ENCODE measurements at regions not wholly inside any gene's neighbourhood (a gene's known extent, or its start where the extent isn't known, plus 50 kb on each side); places are given as distances from the start of the nearest gene placed in this dataset.
"Not testable (repeated sequence)": the region's sequence is repeated elsewhere in the genome, so short reads cannot be mapped to it uniquely, and the experiment has no call there.

DNA sequence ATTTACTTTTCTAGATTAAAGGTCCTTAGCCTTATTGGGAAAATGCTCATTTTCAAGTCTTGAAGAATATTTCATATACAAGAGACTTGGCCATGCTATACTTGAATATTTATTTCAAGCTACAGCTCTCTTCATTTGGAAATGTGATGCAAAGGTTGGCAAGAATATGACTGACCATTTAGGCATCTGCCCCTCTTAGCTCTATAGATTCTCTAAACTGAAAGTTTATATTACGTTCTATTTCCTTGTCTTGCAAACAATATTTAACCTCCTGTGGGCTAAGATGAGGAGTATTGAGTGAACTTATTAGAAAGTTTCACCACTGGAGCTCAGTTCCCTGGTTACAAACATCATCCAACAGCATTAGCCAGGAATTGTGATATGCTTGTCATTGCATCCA is 593.1 kb downstream of the MAT2B start:
- DNase-seq (ENCODE audit: low read depth, low spot score): no peak

DNA sequence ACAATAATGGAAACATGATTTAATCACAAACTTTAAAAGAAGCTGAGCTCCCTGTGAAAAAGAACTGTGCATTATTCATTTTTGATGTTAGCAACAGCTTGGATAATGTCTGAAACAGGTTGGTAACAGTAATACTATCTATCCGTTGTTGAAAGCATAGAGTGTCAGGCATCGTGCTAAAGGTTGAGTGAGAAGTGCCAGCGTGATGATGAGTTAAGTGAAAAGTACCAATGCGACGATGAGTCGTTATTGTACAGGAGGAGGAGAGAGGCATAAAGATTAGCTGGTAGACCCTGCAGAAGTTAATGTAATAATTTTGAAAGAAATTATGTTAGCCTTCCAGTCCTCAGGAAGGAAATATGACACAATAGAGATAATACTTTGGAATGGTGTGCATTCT is 593.6 kb downstream of the MAT2B start:
- no peak for DNase-seq (ENCODE audit: low read depth, low spot score)

- no peak for DNase-seq (ENCODE audit: low read depth, low spot score)
These were observed 610.0 kb downstream of the MAT2B start for GRCh38 chr5:164115420-164115819.

DNA sequence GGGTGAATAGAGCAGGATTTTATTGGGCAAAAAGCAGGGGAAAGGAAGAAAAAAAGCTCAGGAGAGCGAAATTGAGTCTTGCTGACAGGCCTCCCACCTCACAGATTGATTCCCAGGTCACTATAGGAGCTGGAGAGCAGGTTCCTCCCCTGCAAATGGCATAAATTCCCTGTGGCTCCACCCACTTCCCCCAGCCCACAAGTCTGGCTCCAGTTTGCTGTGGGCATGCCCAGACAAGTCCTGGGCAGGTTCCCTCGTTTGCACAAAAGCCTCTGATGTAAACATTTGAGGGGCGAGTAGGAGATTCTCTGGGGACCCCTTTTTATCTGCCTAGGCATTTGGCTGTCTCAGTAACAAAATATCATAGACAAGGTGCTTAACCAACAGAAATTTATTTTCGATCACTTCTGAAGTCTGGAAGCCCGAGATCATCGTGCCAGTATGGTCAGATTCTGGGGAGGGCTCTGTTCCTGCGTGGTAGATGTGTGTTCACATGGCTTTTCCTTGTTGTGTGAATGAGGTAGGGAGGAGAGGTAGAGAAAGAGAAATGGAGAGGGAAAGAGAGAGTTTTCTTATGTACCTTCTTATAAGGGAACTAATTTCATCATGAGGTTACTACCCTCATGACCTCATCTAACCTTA is 614.5 kb downstream of the MAT2B start:
- no peak for DNase-seq (ENCODE audit: low read depth, low spot score)

DNA sequence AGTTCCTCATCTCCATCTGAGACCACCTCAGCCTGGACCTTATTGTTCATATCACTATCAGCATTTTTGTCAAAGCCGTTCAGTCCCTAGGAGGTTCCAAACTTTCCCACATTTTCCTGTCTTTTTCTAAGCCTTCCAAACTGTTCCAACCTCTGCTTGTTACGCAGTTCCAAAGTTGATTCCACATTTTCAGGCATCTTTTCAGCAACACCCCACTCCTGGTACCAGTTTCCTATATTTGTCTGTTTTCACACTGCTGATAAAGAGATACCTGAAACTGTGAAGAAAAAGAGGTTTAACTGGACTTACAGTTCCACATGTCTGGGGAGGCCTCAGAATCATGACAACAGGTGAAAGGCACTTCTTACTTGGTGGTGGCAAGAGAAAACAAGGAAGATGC is 622.1 kb downstream of the MAT2B start:
- no peak for DNase-seq (ENCODE audit: low read depth, low spot score)

DNA sequence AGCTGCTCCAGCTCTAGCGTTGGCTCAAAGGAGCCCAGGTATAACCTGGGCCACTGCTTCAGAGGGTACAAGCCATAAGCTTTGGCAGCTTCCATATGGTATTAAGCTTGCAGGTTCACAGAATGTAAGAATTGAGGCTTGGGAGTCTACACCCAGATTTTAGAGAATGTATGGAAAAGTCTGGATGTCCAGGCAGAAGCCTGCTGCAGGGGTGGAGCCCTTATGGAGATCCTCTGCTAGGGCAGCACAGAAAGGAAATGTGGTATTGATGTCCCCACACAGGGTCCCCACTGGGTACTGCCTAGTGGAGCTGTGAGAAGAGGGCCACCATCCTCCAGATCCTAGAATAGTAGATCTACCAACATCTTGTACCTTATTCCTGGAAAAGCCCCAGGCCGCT is 626.9 kb downstream of the MAT2B start:
- no peak for DNase-seq (ENCODE audit: low read depth, low spot score)

DNA sequence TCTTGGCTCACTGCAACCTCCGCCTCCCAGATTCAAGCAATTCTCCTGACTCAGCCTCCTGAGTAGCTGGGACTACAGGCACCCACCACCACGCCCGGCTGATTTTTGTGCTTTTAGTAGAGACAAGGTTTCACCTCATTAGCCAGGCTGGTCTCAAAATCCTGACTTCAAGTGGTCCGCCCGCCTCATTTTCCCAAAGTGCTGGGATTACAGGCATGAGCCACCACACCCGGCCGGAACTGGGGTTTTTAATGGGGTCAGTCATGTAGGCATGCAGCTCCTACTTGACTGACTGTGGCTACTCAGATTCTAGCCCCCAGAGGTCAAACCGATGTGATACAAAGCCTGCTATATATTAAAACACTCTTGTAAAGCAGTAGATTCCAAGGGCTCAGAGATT is 631.7 kb downstream of the MAT2B start:
- DNase-seq (ENCODE audit: low read depth, low spot score): no peak

DNA sequence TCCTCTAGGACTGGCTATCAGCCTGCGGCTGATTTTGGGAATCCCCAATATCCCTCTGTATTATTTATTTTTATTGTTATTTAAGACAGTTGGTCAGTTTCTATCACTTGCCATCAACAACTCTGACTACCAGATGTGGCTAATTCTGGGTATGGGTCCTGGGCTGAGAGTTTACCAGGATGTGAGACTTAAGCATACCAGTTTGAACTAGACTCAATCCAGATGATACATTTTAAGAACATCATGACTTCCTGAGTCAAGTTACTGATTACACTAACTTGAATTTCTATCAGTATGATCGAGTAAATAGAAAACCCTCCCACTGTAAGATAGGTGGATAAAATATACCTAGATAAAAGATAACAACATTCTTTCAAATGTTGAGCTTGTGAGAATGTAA is 634.0 kb downstream of the MAT2B start:
- DNase-seq (ENCODE audit: low read depth, low spot score): no peak

- DNase-seq (ENCODE audit: low read depth, low spot score): no peak
These were observed 640.0 kb downstream of the MAT2B start for GRCh38 chr5:164145458-164145857.

DNA sequence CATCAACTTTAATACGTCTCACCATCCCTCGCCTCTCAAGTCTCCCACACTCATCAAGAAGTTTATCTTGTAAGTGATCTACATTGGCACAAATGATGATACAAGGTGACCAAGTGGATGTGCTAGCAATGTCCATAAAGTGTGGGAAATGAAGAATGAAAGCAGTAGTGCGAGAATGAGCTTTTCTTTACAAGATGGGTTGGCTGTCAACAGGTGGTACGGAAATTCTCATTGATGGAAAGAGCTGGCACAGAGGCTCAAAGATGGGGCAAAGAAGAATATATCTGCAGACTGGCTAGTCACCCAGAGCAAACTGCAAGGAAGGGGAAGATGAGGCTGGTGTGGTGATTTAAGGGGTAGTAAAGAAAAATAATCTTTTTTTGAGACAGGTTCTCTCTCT is 640.8 kb downstream of the MAT2B start:
- no peak for DNase-seq (ENCODE audit: low read depth, low spot score)

DNA sequence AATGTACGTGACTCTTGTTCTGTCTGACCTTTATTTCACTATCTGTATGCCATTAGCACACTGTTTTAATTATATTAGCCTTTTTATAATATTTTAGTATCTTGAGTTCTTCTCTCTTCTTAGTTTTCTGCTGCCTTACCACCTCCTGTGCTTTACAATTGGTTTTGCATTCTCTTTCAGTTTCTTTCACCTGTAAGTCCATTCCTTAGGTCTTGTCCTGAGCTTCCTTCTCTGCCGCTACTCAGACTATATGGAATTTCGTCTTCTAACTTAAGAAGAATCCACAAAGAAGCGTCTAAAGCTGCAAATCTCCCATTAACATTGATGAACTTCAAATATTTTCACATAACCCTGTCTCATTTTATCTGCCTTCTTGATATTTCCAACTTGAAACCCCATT is 642.9 kb downstream of the MAT2B start:
- DNase-seq (ENCODE audit: low read depth, low spot score): no peak

GRCh38 chr5:164152539-164152938 is 647.1 kb downstream of the MAT2B start:
- DNase-seq (ENCODE audit: low read depth, low spot score): not testable (repeated sequence)

GRCh38 chr5:164153469-164154172 is 648.2 kb downstream of the MAT2B start:
- DNase-seq (ENCODE audit: low read depth, low spot score): no peak

GRCh38 chr5:164170814-164171213 is 665.4 kb downstream of the MAT2B start:
- DNase-seq (ENCODE audit: low read depth, low spot score): no peak

DNA sequence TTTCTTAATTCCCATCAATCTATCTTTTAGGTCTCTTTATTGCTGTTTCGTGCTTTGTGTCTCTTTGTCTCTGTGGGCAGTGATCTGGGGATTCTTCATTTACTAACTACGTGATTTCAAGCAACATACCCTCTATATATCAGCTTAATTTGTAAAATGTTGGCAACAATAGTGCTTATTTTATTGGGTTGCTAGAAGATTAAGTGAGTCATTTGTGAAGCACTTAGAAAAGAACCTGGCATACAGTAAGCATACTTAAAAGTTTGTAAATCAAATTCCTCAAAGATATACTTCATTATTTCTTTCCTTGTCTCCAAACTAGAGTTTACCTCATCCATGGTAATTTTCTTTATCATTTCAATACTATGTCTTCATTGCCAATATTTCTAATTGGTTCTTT is 669.7 kb downstream of the MAT2B start:
- DNase-seq (ENCODE audit: low read depth, low spot score): no peak

GRCh38 chr5:164179406-164179805 is 674.0 kb downstream of the MAT2B start:
- no peak for DNase-seq (ENCODE audit: low read depth, low spot score)

- DNase-seq (ENCODE audit: low read depth, low spot score): no peak
These were observed 676.2 kb downstream of the MAT2B start for GRCh38 chr5:164181604-164182003.

GRCh38 chr5:164184158-164184557 is 678.7 kb downstream of the MAT2B start:
- no peak for DNase-seq (ENCODE audit: low read depth, low spot score)

- no peak for DNase-seq (ENCODE audit: low read depth, low spot score)
These were observed 679.6 kb downstream of the MAT2B start for GRCh38 chr5:164185000-164185399.

- no peak for DNase-seq (ENCODE audit: low read depth, low spot score)
These were observed 681.1 kb downstream of the MAT2B start for GRCh38 chr5:164186550-164186949.

- DNase-seq (ENCODE audit: low read depth, low spot score): no peak
These were observed 682.4 kb downstream of the MAT2B start for GRCh38 chr5:164187785-164188184.

DNA sequence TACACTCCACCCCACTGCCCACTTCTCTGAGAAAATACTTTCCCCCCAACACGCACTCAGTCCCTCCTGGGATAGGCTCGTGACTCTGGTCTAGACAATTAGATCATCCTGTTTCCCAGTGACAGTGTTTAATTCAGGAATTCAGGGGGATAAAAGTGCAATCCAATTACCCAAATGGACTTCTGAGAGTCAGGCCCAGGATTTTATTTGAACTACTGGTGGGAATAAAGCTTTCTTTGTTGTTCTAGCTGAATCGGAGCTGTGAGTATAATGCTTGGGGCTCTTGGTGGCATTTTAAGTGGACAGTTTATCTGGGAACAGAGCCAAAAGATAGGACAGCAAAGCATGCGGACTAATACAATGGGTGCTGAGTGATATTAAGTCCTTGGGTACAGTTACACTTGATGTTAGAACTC is 683.3 kb downstream of the MAT2B start:
- DNase-seq (ENCODE audit: low read depth, low spot score): no peak

GRCh38 chr5:164191240-164191639 is 685.8 kb downstream of the MAT2B start:
- no peak for DNase-seq (ENCODE audit: low read depth, low spot score)

- DNase-seq (ENCODE audit: low read depth, low spot score): no peak
These were observed 696.9 kb downstream of the MAT2B start for GRCh38 chr5:164202338-164202737.

All from brain pericyte (primary cell).